Neural crest cell (in vitro differentiated cells): ENCODE measurements at regions not wholly inside any gene's neighbourhood (a gene's known extent, or its start where the extent isn't known, plus 50 kb on each side); places are given as distances from the start of the nearest gene placed in this dataset.

Experiments used
- DNase-seq: peaks from one replicate; pipeline ENCODE4 v3.0.0; 2021; ENCODE audit warnings: low read depth, mixed read lengths, low spot score
- H3K27ac Mint-ChIP-seq: one replicate; pipeline ENCODE4 v1.8.0; 2021; ENCODE audit warnings: mild to moderate bottlenecking, mixed read lengths; ENCODE audit not compliant: unreplicated experiment
- H3K27me3 Mint-ChIP-seq: 2 replicates; pipeline ENCODE4 v1.8.0; 2021; ENCODE audit warnings: low read depth, mild to moderate bottlenecking, mixed read lengths
- H3K36me3 Mint-ChIP-seq: 2 replicates; pipeline ENCODE4 v1.8.0; 2021; ENCODE audit warnings: low read depth, mild to moderate bottlenecking, mixed read lengths
- H3K4me1 Mint-ChIP-seq: 2 replicates; pipeline ENCODE4 v1.8.0; 2021; ENCODE audit warnings: mixed read lengths
- H3K4me3 Mint-ChIP-seq: one replicate; pipeline ENCODE4 v1.8.0; 2021; ENCODE audit warnings: mild to moderate bottlenecking, mixed read lengths
- H3K9me3 Mint-ChIP-seq: 2 replicates; pipeline ENCODE4 v1.8.0; 2021; ENCODE audit warnings: mixed read lengths
- TF ChIP-seq, protein P1 (sequence below): fragments of 200-600 bp; sonication (generic); conservative IDR thresholded peaks from 2 replicates; pipeline ENCODE4 v1.5.0; 2021; ENCODE audit warnings: antibody characterized with exemption, mild to moderate bottlenecking

DNA sequence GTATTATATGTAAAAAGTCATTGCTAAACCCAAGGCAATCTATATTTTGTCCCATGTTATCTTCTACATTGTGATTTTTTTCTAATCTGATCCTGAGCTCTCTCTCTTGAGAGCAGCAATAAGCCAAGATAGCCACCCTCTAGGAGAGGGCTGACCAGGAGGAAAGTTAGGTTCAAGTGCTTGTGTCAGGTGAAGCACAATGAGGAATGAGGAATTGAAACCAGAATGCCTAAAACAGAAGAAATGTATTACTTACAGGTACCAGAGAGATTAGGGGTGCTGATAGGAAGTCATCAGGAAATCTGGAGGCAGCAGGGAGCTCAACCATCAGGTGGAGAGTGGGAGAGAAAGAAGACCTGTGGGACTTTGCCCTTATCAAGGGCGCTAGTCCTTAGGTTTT lies 85.5 kb upstream of the BARHL2 start:
- TF ChIP-seq, protein P1, sequence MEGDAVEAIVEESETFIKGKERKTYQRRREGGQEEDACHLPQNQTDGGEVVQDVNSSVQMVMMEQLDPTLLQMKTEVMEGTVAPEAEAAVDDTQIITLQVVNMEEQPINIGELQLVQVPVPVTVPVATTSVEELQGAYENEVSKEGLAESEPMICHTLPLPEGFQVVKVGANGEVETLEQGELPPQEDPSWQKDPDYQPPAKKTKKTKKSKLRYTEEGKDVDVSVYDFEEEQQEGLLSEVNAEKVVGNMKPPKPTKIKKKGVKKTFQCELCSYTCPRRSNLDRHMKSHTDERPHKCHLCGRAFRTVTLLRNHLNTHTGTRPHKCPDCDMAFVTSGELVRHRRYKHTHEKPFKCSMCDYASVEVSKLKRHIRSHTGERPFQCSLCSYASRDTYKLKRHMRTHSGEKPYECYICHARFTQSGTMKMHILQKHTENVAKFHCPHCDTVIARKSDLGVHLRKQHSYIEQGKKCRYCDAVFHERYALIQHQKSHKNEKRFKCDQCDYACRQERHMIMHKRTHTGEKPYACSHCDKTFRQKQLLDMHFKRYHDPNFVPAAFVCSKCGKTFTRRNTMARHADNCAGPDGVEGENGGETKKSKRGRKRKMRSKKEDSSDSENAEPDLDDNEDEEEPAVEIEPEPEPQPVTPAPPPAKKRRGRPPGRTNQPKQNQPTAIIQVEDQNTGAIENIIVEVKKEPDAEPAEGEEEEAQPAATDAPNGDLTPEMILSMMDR = no peak
- no peaks in the 10 kb centered on the region for H3K4me1 Mint-ChIP-seq
- peaks cover 7% of the 10 kb centered on the region for H3K9me3 Mint-ChIP-seq
- H3K4me3 Mint-ChIP-seq = no peak overlapping the region
- H3K27ac Mint-ChIP-seq = no peak overlapping the region
- DNase-seq = no peak
- peaks cover 6% of the 10 kb centered on the region for H3K27me3 Mint-ChIP-seq
- peaks cover 5% of the 10 kb centered on the region for H3K36me3 Mint-ChIP-seq

DNA sequence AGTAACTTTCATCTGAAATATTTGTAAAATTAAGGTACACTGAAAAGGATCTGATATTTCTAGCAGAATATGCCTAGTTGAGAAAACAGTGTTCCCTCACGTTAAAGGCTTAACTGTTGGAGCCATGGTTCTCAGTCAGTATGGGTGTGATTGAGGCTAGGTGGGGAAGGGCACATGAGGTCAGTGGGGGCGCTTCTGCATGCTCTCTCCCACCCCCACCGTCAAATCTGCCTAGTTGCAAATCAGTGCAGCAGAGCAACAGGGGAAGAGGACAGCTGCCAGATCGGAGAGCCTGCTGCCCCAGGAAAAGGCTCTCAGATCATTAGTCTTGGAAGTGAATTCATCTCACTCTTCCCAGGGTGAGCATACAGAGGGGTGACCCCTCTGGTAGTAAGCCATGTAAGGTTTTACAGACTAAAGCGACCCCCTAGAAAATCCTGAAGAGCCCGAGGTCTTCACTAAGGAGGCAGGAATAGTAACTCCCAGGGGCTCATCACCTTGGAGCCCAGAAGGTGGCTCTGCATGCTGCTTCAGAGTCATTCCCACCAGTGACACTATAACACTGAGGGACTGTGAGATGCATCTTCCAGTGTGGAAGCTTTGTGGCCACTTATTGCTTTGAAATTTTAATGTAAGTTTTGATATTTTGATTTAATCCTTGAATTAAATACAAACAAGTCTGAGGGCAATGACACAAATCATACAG lies 83.1 kb upstream of the BARHL2 start:
- Mint-ChIP-seq H3K9me3 (peaks cover 7% of the 10 kb centered on the region), H3K27me3 (peaks cover 6% of the 10 kb centered on the region), H3K36me3 (peaks cover 3% of the 10 kb centered on the region), H3K4me3 (no peak overlapping the region), H3K27ac (no peak overlapping the region), H3K4me1 (peaks cover 9% of the 10 kb centered on the region)
- DNase-seq = no peak
- TF ChIP-seq, protein P1 = no peak

DNA sequence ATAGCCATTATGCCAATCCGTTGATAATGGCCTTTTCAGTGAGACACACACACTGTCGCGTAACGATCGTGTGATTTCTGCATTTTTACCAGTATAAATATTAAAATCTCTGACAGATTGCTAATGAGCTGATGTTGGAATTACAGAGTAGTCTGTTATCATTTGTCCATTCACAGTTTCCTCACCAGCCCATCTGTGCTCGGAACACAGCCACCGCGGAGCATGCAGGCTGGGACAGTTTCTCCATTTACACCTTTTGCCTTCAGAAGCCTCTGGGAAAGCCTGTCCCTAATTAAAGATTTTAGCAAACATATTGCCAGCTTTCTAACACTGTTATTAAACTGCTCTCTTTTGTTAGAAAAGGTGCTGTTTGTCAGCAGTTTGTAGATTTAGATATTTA lies 82.2 kb upstream of the BARHL2 start:
- H3K4me1 Mint-ChIP-seq = peaks cover 14% of the 10 kb centered on the region
- TF ChIP-seq, protein P1 = no peak
- DNase-seq = no peak
- H3K27ac Mint-ChIP-seq = no peak overlapping the region
- peaks cover 4% of the 10 kb centered on the region for H3K9me3 Mint-ChIP-seq
- no peak overlapping the region for H3K4me3 Mint-ChIP-seq
- H3K27me3 Mint-ChIP-seq = peaks cover 6% of the 10 kb centered on the region
- H3K36me3 Mint-ChIP-seq = peaks cover 3% of the 10 kb centered on the region

GRCh38 chr1:90798883-90799282 lies 81.8 kb upstream of the BARHL2 start:
- Mint-ChIP-seq H3K4me3 (no peak overlapping the region), H3K27ac (no peak overlapping the region), H3K9me3 (peaks cover 4% of the 10 kb centered on the region), H3K4me1 (peaks cover 19% of the 10 kb centered on the region), H3K36me3 (peaks cover 3% of the 10 kb centered on the region), H3K27me3 (peaks cover 6% of the 10 kb centered on the region)
- TF ChIP-seq, protein P1 = no peak
- DNase-seq = no peak

GRCh38 chr1:90798344-90798743 lies 81.2 kb upstream of the BARHL2 start:
- DNase-seq = no peak
- H3K4me1 Mint-ChIP-seq = peaks cover 20% of the 10 kb centered on the region
- peaks cover 4% of the 10 kb centered on the region for H3K9me3 Mint-ChIP-seq
- H3K27me3 Mint-ChIP-seq = peaks cover 6% of the 10 kb centered on the region
- TF ChIP-seq, protein P1 = no peak
- no peak overlapping the region for H3K4me3 Mint-ChIP-seq
- no peak overlapping the region for H3K27ac Mint-ChIP-seq
- H3K36me3 Mint-ChIP-seq = peaks cover 3% of the 10 kb centered on the region
